ENCODE measurements at regions not wholly inside any gene's neighbourhood (a gene's known extent, or its start where the extent isn't known, plus 50 kb on each side); places are given as distances from the start of the nearest gene placed in this dataset.
A peak's percentile ranks its signal among the peaks of the same experiment; 100 is the strongest.

DNA sequence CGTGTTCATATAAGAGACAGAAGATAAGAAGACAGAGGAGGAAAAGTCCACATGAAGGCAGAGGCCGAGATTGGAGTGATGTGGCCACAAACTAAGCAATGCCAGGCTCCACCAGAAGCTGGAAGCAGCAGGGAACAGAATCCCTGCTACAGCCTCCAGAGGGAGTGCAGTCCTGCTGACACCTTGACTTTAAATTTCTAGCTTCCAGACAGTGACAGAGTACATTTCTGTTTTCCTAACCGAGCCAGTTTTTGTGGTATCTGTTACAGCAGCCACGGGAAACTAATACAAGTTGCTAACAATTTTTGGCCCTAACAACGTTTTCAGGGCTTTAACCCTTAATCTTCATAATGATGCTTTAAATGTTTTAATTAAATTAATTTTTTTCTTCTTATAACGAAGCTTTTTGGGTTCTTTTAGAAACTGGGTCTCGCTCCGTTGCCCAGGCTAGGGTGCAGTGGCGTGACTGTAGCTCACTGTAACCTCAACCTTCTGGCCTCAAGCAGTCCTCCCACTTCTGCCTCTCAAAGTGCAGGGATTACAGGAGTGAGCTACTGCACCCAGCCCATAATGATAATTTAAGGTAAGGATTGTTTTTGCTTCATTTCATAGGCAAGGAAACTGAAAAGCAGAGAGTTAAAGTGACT is 202.3 kb upstream of the PROK2 start:
- TF ChIP-seq RAD21 (IDR thresholded peaks at IDR 0.05 in 1 of 2, conservative IDR thresholded peaks at IDR 0.05 in 1 of 2; ENCODE audit: low read depth in 2 of 2, low read length in 2 of 2) = peak; percentile 58 to 67
- TF ChIP-seq JUN (IDR thresholded peaks at IDR 0.05; ENCODE audit: low read depth, low read length) = no peak
- no peak for TF ChIP-seq BRCA1 (IDR thresholded peaks at IDR 0.05; ENCODE audit: low read depth, low read length)
- TF ChIP-seq CHD1 (IDR thresholded peaks at IDR 0.05; ENCODE audit: low read depth, low read length) = no peak
- TF ChIP-seq CHD2 (IDR thresholded peaks at IDR 0.05; ENCODE audit: low read length) = no peak
- TF ChIP-seq POLR2A (IDR thresholded peaks at IDR 0.05; ENCODE audit: control extremely low read depth in 1 of 2, low read depth in 2 of 2, low read length in 2 of 2) = no peak
- TF ChIP-seq CBX8 (IDR thresholded peaks at IDR 0.05; ENCODE audit: borderline replicate concordance, low read depth, low read length) = no peak
- TF ChIP-seq E2F6 (IDR thresholded peaks at IDR 0.05) = no peak
- TF ChIP-seq SP1 (IDR thresholded peaks at IDR 0.05; ENCODE audit: low read depth, low read length) = no peak
- TF ChIP-seq, protein P1, sequence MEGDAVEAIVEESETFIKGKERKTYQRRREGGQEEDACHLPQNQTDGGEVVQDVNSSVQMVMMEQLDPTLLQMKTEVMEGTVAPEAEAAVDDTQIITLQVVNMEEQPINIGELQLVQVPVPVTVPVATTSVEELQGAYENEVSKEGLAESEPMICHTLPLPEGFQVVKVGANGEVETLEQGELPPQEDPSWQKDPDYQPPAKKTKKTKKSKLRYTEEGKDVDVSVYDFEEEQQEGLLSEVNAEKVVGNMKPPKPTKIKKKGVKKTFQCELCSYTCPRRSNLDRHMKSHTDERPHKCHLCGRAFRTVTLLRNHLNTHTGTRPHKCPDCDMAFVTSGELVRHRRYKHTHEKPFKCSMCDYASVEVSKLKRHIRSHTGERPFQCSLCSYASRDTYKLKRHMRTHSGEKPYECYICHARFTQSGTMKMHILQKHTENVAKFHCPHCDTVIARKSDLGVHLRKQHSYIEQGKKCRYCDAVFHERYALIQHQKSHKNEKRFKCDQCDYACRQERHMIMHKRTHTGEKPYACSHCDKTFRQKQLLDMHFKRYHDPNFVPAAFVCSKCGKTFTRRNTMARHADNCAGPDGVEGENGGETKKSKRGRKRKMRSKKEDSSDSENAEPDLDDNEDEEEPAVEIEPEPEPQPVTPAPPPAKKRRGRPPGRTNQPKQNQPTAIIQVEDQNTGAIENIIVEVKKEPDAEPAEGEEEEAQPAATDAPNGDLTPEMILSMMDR (IDR thresholded peaks at IDR 0.05; ENCODE audit: control extremely low read depth in 1 of 3, insufficient read depth in 1 of 3, low read depth in 1 of 3, low read length in 3 of 3) = peak; percentile 45 to 63 (median 55)
- Histone ChIP-seq H3K4me1 (replicated peaks in 1 of 4; ENCODE audit: control insufficient read depth in 3 of 4, insufficient read depth in 4 of 4, low read length in 3 of 4) (no peaks in the 10 kb centered on the region), H2AK5ac (ENCODE audit: low read depth, low read length) (no peak overlapping the region), H3K18ac (ENCODE audit: extremely low read depth, low read length) (no peak overlapping the region), H2BK5ac (ENCODE audit: low read depth, low read length) (no peak overlapping the region), H3K56ac (replicated peaks; ENCODE audit: insufficient read length, low read depth, low read length) (no peak overlapping the region), H2BK120ac (replicated peaks; ENCODE audit: low read depth, low read length) (no peak overlapping the region), H3K36me3 (ENCODE audit: control insufficient read depth in 2 of 4, insufficient read depth in 4 of 4, low read length in 3 of 4) (no peaks in the 10 kb centered on the region), H3K23ac (ENCODE audit: insufficient read length) (no peak overlapping the region), H3K27me3 (replicated peaks in 1 of 4; ENCODE audit: control insufficient read depth in 3 of 4, extremely low read depth in 1 of 4, insufficient read depth in 3 of 4, low read length in 3 of 4) (no peaks in the 10 kb centered on the region), H2AFZ (ENCODE audit: low read length) (no peak overlapping the region), H3K4me2 (ENCODE audit: insufficient read depth in 1 of 2, low read depth in 2 of 2, low read length in 2 of 2) (no peak overlapping the region), H3K9me3 (ENCODE audit: insufficient read depth in 2 of 2, low read depth in 1 of 2, low read length in 1 of 2) (0 out of 4 replicates have a peak, but pooled peaks cover 0 to 2% of the 10 kb centered on the region in 2 experiments), H3K4ac (replicated peaks; ENCODE audit: insufficient read length, low read depth, low read length) (no peak overlapping the region), H3K9ac (replicated peaks in 1 of 4; ENCODE audit: extremely low read depth in 1 of 4, low read depth in 3 of 4, low read length in 3 of 4) (no peak overlapping the region), H2BK15ac (ENCODE audit: low read length) (no peak overlapping the region), H4K8ac (ENCODE audit: extremely low read depth, insufficient read depth, low read length) (no peak overlapping the region), H4K91ac (replicated peaks; ENCODE audit: insufficient read length, low read length) (no peak overlapping the region), H2BK20ac (ENCODE audit: low read length) (no peak overlapping the region), H3K27ac (ENCODE audit: low read depth, low read length) (no peak overlapping the region), H3K79me2 (ENCODE audit: control insufficient read depth in 1 of 2, insufficient read depth in 2 of 2, low read length in 2 of 2) (no peaks in the 10 kb centered on the region), H4K5ac (ENCODE audit: insufficient read length, low read depth, low read length) (no peak overlapping the region), H3K14ac (ENCODE audit: insufficient read length) (no peak overlapping the region), H3K4me3 (ENCODE audit: extremely low read depth in 1 of 4, insufficient read depth in 2 of 4, low read depth in 3 of 4, low read length in 4 of 4) (no peak overlapping the region), H3K23me2 (ENCODE audit: low read depth, low read length) (no peaks in the 10 kb centered on the region), H3K79me1 (ENCODE audit: low read depth, low read length) (no peaks in the 10 kb centered on the region), H4K20me1 (replicated peaks in 1 of 2; ENCODE audit: control insufficient read depth in 1 of 2, insufficient read depth in 2 of 2, low read length in 2 of 2) (no peaks in the 10 kb centered on the region), H2BK12ac (ENCODE audit: low read depth, low read length) (no peak overlapping the region)
- WGBS, 2 experiments (ENCODE audit: extremely low coverage in 1 of 2, insufficient coverage in 1 of 2, insufficient read length in 1 of 2, insufficient replicate concordance in 2 of 2, low coverage in 1 of 2, low lambda C conversion rate in 2 of 2, missing lambda C conversion rate in 1 of 2) = 84% methylated on average over 9 of the region's 9 CpGs; no CpG with 5 or more reads in 1 of the 2 experiments
- DNase-seq (ENCODE audit: low read depth in 1 of 2, low spot score in 2 of 2) = no peak
- CTCF ChIA-PET (ENCODE audit: partially characterized antibody) = interaction anchor here (0.6 to 2.5 kb wide), 20 partner anchors 10 to 678 kb away, joined by 3 to 9 read pairs (median 4); no protein-coding TSS in a partner anchor
- POLR2A ChIA-PET (ENCODE audit: partially characterized antibody) = no interaction called here
- FAIRE-seq = no peak

All from H1 (cell line).